ENCODE measurements at regions not wholly inside any gene's neighbourhood (a gene's known extent, or its start where the extent isn't known, plus 50 kb on each side); places are given as distances from the start of the nearest gene placed in this dataset.

- no peak for TF ChIP-seq CTCF (IDR thresholded peaks at IDR 0.05)
- TF ChIP-seq CREB1 (CRISPR knock-in tag; IDR thresholded peaks at IDR 0.05) = no peak
- TF ChIP-seq ZBTB43 (CRISPR knock-in tag; IDR thresholded peaks at IDR 0.05) = no peak
These were observed 720.8 kb downstream of the SLC4A3 start for GRCh38 chr2:220348206-220348605.

All from WTC11 (cell line).